AG04450 (cell line): ENCODE measurements at regions not wholly inside any gene's neighbourhood (a gene's known extent, or its start where the extent isn't known, plus 50 kb on each side); places are given as distances from the start of the nearest gene placed in this dataset.

ENCODE experiments used
- CTCF ChIA-PET: fragments of 300-600, 350-600 bp; formaldehyde crosslinking; extraction: SDS; loops from one replicate; lab custom pipeline; 2022; ENCODE audit warnings: antibody characterized with exemption, inconsistent platforms; lab: Charles Lee
- POLR2A ChIA-PET: fragments of 350-600 bp; formaldehyde crosslinking; extraction: SDS; loops from one replicate; lab custom pipeline; 2021; ENCODE audit warnings: antibody characterized with exemption, inconsistent platforms; lab: Yijun Ruan, JAX
- DNase-seq: peaks from one replicate; pipeline ENCODE4 v3.0.0-alpha.2; 2011; ENCODE audit warnings: low read depth, low spot score
- H3K27ac ChIP-seq: one replicate; pipeline ENCODE4 v1.5.1; 2012; ENCODE audit warnings: low read depth, low read length, control low read depth
- H3K27me3 ChIP-seq: one replicate; pipeline ENCODE4 v1.6.0; 2012; ENCODE audit warnings: low read length; ENCODE audit not compliant: control insufficient read depth, insufficient read depth
- H3K4me3 ChIP-seq: 2 replicates; pipeline ENCODE4 v1.5.1; 2011; ENCODE audit warnings: mild to moderate bottlenecking, low read depth, low read length, control low read depth
- H3K9me3 ChIP-seq: 2 replicates; pipeline ENCODE4 v1.5.1; 2012; ENCODE audit warnings: low read length; ENCODE audit not compliant: control insufficient read depth, insufficient read depth
- TF ChIP-seq, protein P1 (sequence below): IDR thresholded peaks from 2 replicates; pipeline ENCODE4 v1.5.1; 2011; ENCODE audit warnings: low read depth, low read length, control low read depth, inconsistent platforms

DNA sequence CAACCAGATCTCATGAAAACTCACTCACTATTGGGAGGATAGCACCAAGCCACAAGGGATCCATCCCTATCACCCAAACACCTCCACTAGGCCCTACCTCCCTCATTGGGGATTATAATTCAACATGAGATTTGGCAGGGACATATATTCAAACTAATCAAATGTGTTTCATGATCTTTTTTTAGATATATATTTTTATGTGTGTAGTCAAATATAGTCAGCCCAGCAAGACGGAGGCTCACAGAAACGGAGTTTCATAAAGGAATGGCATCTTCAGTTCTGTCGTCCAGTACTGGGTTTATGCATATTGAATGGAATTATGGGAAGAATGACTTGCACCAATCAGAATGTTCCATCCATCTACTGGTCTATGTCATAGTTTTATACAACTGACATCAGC lies 343.3 kb upstream of the KAZN start:
- Histone ChIP-seq H3K4me3 (no peak overlapping the region), H3K27me3 (no peaks in the 10 kb centered on the region), H3K9me3 (peaks cover 7% of the 10 kb centered on the region), H3K27ac (no peak overlapping the region)
- ChIA-PET POLR2A (no interaction called here), CTCF (no interaction called here)
- TF ChIP-seq, protein P1, sequence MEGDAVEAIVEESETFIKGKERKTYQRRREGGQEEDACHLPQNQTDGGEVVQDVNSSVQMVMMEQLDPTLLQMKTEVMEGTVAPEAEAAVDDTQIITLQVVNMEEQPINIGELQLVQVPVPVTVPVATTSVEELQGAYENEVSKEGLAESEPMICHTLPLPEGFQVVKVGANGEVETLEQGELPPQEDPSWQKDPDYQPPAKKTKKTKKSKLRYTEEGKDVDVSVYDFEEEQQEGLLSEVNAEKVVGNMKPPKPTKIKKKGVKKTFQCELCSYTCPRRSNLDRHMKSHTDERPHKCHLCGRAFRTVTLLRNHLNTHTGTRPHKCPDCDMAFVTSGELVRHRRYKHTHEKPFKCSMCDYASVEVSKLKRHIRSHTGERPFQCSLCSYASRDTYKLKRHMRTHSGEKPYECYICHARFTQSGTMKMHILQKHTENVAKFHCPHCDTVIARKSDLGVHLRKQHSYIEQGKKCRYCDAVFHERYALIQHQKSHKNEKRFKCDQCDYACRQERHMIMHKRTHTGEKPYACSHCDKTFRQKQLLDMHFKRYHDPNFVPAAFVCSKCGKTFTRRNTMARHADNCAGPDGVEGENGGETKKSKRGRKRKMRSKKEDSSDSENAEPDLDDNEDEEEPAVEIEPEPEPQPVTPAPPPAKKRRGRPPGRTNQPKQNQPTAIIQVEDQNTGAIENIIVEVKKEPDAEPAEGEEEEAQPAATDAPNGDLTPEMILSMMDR = no peak
- DNase-seq = no peak

DNA sequence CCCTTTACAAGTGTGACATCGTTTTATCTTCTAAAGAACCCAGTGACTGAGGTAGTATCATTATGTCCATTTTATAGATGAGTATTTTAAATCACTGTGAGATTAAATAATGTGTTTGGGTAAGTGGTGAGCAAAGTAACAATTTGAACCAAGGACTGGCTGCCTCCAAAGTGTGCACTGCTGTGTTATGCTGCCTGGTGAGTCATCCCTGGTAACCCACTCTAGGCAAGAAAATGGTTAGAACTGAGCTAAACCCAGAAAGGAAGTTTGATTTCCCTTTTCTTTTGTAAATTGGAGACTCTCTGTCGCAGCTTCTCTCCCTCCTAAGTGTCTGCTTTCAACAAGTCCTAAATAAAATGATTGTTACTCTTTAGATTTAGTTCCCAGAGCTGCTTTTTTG lies 342.8 kb upstream of the KAZN start:
- TF ChIP-seq, protein P1 = no peak
- ChIA-PET CTCF (no interaction called here), POLR2A (no interaction called here)
- peaks cover 10% of the 10 kb centered on the region for H3K9me3 ChIP-seq
- no peak for DNase-seq
- H3K27ac ChIP-seq = no peak overlapping the region
- H3K27me3 ChIP-seq = no peaks in the 10 kb centered on the region
- H3K4me3 ChIP-seq = no peak overlapping the region

DNA sequence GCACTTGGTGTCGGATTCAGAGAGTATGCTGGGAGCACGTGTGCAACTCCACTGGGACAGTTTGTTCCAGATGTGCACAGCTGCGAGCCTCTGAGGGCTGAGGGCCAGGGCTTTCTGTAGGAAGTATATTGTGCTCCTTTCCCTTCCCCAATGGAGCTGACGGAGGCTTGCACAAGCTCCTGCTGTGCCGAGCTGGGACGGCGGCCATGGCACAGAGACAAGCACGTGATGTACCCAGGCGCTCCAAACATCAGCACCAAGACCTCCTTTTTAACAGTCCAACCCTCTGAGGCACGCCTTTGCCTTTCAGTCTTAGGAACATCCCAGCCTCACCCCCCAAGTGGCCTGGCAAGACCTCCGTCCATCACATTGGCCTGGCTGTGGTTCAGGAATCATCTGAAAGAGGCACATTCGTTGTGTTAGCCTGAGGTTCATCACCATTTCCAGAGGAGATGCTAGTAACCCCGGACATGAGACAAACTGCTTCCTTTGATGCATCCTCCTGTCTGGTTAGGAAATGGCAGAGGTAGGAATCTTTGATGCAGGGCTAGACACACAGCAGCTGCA lies 339.2 kb upstream of the KAZN start:
- TF ChIP-seq, protein P1 = no peak
- Histone ChIP-seq H3K9me3 (peaks cover 10% of the 10 kb centered on the region), H3K27ac (no peak overlapping the region), H3K27me3 (no peaks in the 10 kb centered on the region), H3K4me3 (no peak overlapping the region)
- DNase-seq = no peak
- ChIA-PET POLR2A (no interaction called here), CTCF (no interaction called here)

DNA sequence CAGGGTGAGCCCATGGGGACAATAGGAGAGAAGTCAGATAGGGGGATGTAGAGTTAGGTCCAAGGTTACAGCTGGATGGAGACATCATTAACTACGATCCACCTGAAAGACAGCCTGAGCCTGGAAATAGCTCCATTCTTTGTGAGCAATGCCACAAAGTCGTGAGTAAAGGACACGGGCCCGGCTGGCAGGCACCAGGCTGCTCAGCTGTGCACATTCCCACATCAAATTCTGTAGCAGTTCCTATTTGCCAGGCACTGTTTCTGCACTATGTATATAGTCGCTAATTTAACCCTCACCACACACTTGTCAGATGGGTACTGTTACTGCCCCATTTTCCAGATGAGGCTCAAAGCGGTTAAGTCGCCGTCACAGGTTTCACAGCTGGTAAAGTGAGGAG lies 338.0 kb upstream of the KAZN start:
- TF ChIP-seq, protein P1 = no peak
- H3K27ac ChIP-seq = no peak overlapping the region
- H3K9me3 ChIP-seq = peaks cover 10% of the 10 kb centered on the region
- ChIA-PET POLR2A (no interaction called here), CTCF (no interaction called here)
- no peak overlapping the region for H3K4me3 ChIP-seq
- H3K27me3 ChIP-seq = no peaks in the 10 kb centered on the region
- DNase-seq = no peak

DNA sequence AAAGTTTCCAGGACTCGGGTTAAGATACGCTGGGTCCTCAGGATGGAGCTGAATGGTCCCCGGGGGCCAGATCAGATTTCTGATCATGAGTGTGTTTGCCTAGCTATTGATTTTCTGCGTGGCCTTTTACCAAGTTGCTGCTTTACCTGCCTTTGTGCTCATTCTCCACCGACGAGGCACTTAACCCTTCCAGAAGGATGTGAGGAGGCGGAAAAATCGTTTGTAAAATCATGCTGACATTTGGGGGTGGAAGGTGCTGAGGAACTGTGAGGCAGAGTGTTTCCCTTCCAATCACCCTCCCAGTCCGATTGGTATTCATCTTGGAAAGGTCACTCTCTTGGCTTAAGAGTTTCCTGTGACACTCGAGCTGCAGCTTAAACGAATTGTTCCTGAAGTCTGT lies 337.1 kb upstream of the KAZN start:
- ChIA-PET CTCF (no interaction called here), POLR2A (no interaction called here)
- Histone ChIP-seq H3K27ac (no peak overlapping the region), H3K9me3 (peaks cover 10% of the 10 kb centered on the region), H3K27me3 (no peaks in the 10 kb centered on the region), H3K4me3 (no peak overlapping the region)
- DNase-seq = no peak
- TF ChIP-seq, protein P1 = no peak
